IMR-90 (cell line): ENCODE measurements at regions not wholly inside any gene's neighbourhood (a gene's known extent, or its start where the extent isn't known, plus 50 kb on each side); places are given as distances from the start of the nearest gene placed in this dataset.

Source experiments
- BHLHE40 ChIP-seq: fragments of 150-350 bp; IDR thresholded peaks from 2 replicates; pipeline ENCODE4 v1.6.1; 2016; ENCODE audit warnings: mild to moderate bottlenecking, low read depth, low read length
- CHD1 ChIP-seq: IDR thresholded peaks from 2 replicates; pipeline ENCODE4 v1.6.1; 2012; ENCODE audit warnings: low read depth, low read length, improper control_type of control experiment
- NFE2L2 ChIP-seq: fragments of 150-350 bp; IDR thresholded peaks from 2 replicates; pipeline ENCODE4 v1.6.1; 2016; ENCODE audit warnings: low read depth, mild to moderate bottlenecking, low read length
- POLR2A ChIP-seq: IDR thresholded peaks from 2 replicates; pipeline ENCODE4 v1.6.1; 2012; ENCODE audit warnings: mild to moderate bottlenecking, low read depth, low read length
- RCOR1 ChIP-seq: IDR thresholded peaks from 2 replicates; pipeline ENCODE4 v1.6.1; 2012; ENCODE audit warnings: mild to moderate bottlenecking, low read length, improper control_type of control experiment; ENCODE audit not compliant: insufficient replicate concordance
- RFX5 ChIP-seq: IDR thresholded peaks from 2 replicates; pipeline ENCODE4 v1.8.0; 2012; ENCODE audit warnings: low read depth, mild to moderate bottlenecking, low read length, moderate library complexity
- TF ChIP-seq, protein P1 (sequence below): conservative IDR thresholded peaks from 2 replicates; pipeline ENCODE4 v1.5.1; 2012; ENCODE audit warnings: mild to moderate bottlenecking, low read depth, low read length, improper control_type of control experiment
- TF ChIP-seq, protein P2 (sequence below): fragments of 150-350 bp; IDR thresholded peaks from 2 replicates; pipeline ENCODE4 v1.6.1; 2017; ENCODE audit warnings: mild to moderate bottlenecking, antibody characterized with exemption, low read length, low read depth

DNA sequence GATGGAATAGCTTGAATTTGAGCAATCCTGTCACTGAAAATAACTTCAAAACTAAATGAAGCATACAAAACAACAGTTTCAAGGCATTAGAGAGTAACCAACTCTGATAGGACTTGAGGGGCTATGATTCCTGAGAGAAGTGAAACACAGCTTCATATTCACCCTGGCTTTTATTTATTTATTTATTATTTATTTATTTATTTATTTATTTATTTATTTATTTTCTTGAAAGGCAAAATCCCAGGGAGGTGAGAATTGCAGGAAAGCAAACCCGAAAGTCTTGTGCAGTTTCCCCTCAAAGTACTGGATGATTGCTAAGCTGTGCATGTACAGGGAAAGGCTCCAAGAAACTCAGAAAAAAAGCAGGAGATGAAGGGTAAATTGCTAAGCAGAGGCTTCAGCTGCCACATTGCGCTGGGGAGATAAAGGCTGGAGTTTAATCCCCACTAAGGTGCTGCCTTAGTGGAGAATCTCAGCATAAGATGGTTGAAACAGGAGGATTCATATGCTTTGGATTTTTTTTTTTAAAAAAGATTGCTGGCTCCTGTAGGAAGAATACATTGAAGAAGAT, 72.9 kb upstream of the COL24A1 start:
- TF ChIP-seq, protein P1, sequence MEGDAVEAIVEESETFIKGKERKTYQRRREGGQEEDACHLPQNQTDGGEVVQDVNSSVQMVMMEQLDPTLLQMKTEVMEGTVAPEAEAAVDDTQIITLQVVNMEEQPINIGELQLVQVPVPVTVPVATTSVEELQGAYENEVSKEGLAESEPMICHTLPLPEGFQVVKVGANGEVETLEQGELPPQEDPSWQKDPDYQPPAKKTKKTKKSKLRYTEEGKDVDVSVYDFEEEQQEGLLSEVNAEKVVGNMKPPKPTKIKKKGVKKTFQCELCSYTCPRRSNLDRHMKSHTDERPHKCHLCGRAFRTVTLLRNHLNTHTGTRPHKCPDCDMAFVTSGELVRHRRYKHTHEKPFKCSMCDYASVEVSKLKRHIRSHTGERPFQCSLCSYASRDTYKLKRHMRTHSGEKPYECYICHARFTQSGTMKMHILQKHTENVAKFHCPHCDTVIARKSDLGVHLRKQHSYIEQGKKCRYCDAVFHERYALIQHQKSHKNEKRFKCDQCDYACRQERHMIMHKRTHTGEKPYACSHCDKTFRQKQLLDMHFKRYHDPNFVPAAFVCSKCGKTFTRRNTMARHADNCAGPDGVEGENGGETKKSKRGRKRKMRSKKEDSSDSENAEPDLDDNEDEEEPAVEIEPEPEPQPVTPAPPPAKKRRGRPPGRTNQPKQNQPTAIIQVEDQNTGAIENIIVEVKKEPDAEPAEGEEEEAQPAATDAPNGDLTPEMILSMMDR, result no peak
- TF ChIP-seq POLR2A, result no peak
- TF ChIP-seq RFX5, result no peak
- TF ChIP-seq RCOR1, result no peak
- no peak for TF ChIP-seq BHLHE40
- TF ChIP-seq, protein P2, sequence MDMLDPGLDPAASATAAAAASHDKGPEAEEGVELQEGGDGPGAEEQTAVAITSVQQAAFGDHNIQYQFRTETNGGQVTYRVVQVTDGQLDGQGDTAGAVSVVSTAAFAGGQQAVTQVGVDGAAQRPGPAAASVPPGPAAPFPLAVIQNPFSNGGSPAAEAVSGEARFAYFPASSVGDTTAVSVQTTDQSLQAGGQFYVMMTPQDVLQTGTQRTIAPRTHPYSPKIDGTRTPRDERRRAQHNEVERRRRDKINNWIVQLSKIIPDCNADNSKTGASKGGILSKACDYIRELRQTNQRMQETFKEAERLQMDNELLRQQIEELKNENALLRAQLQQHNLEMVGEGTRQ, result no peak
- TF ChIP-seq CHD1, result no peak
- no peak for TF ChIP-seq NFE2L2
